HEK293 (cell line): ENCODE measurements at regions not wholly inside any gene's neighbourhood (a gene's known extent, or its start where the extent isn't known, plus 50 kb on each side); places are given as distances from the start of the nearest gene placed in this dataset.

Experiments
- CTCF ChIA-PET: fragments of 350-600 bp; formaldehyde crosslinking; extraction: SDS; loops from one replicate; lab custom pipeline; 2021; ENCODE audit warnings: antibody characterized with exemption; lab: Yijun Ruan, JAX
- POLR2A ChIA-PET: fragments of 300-600 bp; formaldehyde crosslinking; extraction: SDS; loops from one replicate; lab custom pipeline; 2020; ENCODE audit warnings: antibody characterized with exemption, inconsistent platforms; lab: Yijun Ruan, JAX
- H3K27ac ChIP-seq: fragments of 200-500 bp; sonication (Bioruptor generic); 2 replicates; pipeline ENCODE4 v1.5.1; 2014; ENCODE audit warnings: low read depth, low read length, control low read depth, inconsistent platforms; ENCODE audit errors: extremely low read depth
- H3K36me3 ChIP-seq, 2 experiments: fragments of 200-500 bp in 1 of 2; sonication (Bioruptor generic) in 1 of 2; 1 replicate in 1 of 2; 2 replicates in 1 of 2; pipeline ENCODE4 v1.5.1; 2014 to 2017; ENCODE audit warnings: inconsistent platforms in 2 of 2, low read length in 2 of 2; ENCODE audit not compliant: control insufficient read depth in 2 of 2, insufficient read depth in 1 of 2
- H3K4me1 ChIP-seq: fragments of 200-500 bp; sonication (Bioruptor generic); 2 replicates; pipeline ENCODE4 v1.5.1; 2014; ENCODE audit warnings: mild to moderate bottlenecking, low read length, inconsistent platforms; ENCODE audit not compliant: control insufficient read depth, insufficient read depth
- H3K4me3 ChIP-seq: 2 replicates; pipeline ENCODE4 v1.5.1; 2011; ENCODE audit warnings: low read depth, mild to moderate bottlenecking, control low read depth, low read length, moderate library complexity
- H3K9me3 ChIP-seq: fragments of 200-500 bp; sonication (Bioruptor generic); 2 replicates; pipeline ENCODE4 v1.5.1; 2014; ENCODE audit warnings: low read depth, low read length, inconsistent platforms; ENCODE audit not compliant: control insufficient read depth, insufficient read depth
- HOXA7 ChIP-seq: sonication (generic); formaldehyde crosslinking; IDR thresholded peaks from 2 replicates; pipeline ENCODE4 v1.8.1; 2022; ENCODE audit warnings: missing genetic modification reagents, borderline replicate concordance
- KLF1 ChIP-seq: fragments of 450-650 bp; formaldehyde crosslinking; IDR thresholded peaks from 2 replicates; pipeline ENCODE4 v1.5.1; 2016; ENCODE audit warnings: missing biosample characterization, missing genetic modification characterization
- SALL2 ChIP-seq: fragments of 450-650 bp; formaldehyde crosslinking; IDR thresholded peaks from 2 replicates; pipeline ENCODE4 v1.5.0; 2017; ENCODE audit warnings: missing biosample characterization, mild to moderate bottlenecking, missing genetic modification characterization, borderline replicate concordance
- SCRT2 ChIP-seq: fragments of 450-650 bp; formaldehyde crosslinking; IDR thresholded peaks from 2 replicates; pipeline ENCODE4 v1.5.1; 2016; ENCODE audit warnings: missing biosample characterization, missing genetic modification characterization
- YY2 ChIP-seq: fragments of 450-650 bp; formaldehyde crosslinking; IDR thresholded peaks from 2 replicates; pipeline ENCODE4 v1.5.1; 2016; ENCODE audit warnings: missing biosample characterization, missing genetic modification characterization
- ZBTB20 ChIP-seq: fragments of 450-650 bp; formaldehyde crosslinking; IDR thresholded peaks from 2 replicates; pipeline ENCODE4 v1.5.1; 2016; ENCODE audit warnings: missing biosample characterization, missing genetic modification characterization
- ZBTB26 ChIP-seq: fragments of 450-650 bp; formaldehyde crosslinking; optimal IDR thresholded peaks from 2 replicates; pipeline ENCODE3; 2016; ENCODE audit warnings: missing biosample characterization, mild to moderate bottlenecking, missing genetic modification characterization
- ZNF274 ChIP-seq, 2 experiments: fragments of 200-500 bp in 1 of 2; fragments of 450-650 bp in 1 of 2; sonication (Bioruptor generic) in 1 of 2; formaldehyde crosslinking in 1 of 2; IDR thresholded peaks; 2 replicates each; pipeline versions ENCODE4 v1.5.1 to v1.6.1; 2014 to 2016; ENCODE audit warnings: borderline replicate concordance in 1 of 2, inconsistent platforms in 1 of 2, low read length in 1 of 2, missing biosample characterization in 1 of 2, missing genetic modification characterization in 1 of 2
- ZNF311 ChIP-seq: fragments of 450-650 bp; formaldehyde crosslinking; IDR thresholded peaks from 2 replicates; pipeline ENCODE4 v1.5.1; 2017; ENCODE audit warnings: missing biosample characterization, missing genetic modification characterization, borderline replicate concordance
- ZNF404 ChIP-seq: fragments of 450-650 bp; formaldehyde crosslinking; IDR thresholded peaks from 2 replicates; pipeline ENCODE4 v1.5.1; 2017; ENCODE audit warnings: missing biosample characterization, missing genetic modification characterization
- ZNF488 ChIP-seq: fragments of 450-650 bp; formaldehyde crosslinking; IDR thresholded peaks from 2 replicates; pipeline ENCODE4 v1.5.1; 2016; ENCODE audit warnings: missing biosample characterization, missing genetic modification characterization
- ZNF530 ChIP-seq: fragments of 450-650 bp; formaldehyde crosslinking; IDR thresholded peaks from 2 replicates; pipeline ENCODE4 v1.5.1; 2016; ENCODE audit warnings: low read depth, missing biosample characterization, missing genetic modification characterization
- ZNF561 ChIP-seq: fragments of 450-650 bp; IDR thresholded peaks from 2 replicates; pipeline ENCODE4 v1.5.1; 2018; ENCODE audit warnings: missing biosample characterization, missing genetic modification characterization, borderline replicate concordance
- ZNF585B ChIP-seq: fragments of 450-650 bp; formaldehyde crosslinking; IDR thresholded peaks from 2 replicates; pipeline ENCODE4 v1.5.1; 2016; ENCODE audit warnings: missing biosample characterization, missing genetic modification characterization
- ZNF792 ChIP-seq: fragments of 450-650 bp; formaldehyde crosslinking; IDR thresholded peaks from 2 replicates; pipeline ENCODE4 v1.5.1; 2016; ENCODE audit warnings: missing biosample characterization, missing genetic modification characterization
- TF ChIP-seq, protein P1 (sequence below): fragments of 450-650 bp; formaldehyde crosslinking; IDR thresholded peaks from 2 replicates; pipeline ENCODE4 v1.5.1; 2016; ENCODE audit warnings: missing biosample characterization, missing genetic modification characterization
- TF ChIP-seq, protein P2 (sequence below): fragments of 450-650 bp; formaldehyde crosslinking; IDR thresholded peaks from 2 replicates; pipeline ENCODE4 v1.5.1; 2017; ENCODE audit warnings: missing biosample characterization, missing genetic modification characterization

DNA sequence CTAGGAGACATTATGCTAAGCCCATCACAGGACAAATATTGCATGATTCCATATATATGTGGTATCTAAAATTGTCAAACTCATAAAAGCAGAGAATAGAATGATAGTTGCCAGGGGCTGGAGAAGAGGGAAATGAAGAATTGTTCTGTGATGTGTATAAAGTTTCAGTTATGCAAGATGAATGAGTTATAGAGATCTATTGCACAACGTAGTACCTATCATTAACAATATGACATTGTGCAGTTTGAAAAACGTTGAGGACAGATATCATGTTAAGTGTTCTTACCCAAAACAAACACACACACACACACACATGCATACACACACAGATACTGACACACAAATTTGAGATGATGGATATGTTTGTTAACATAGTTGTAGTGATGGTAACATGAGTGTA is 871.6 kb upstream of the GOT2 start:
- CTCF ChIA-PET, result no interaction called here
- no peak for TF ChIP-seq ZNF792 (tag by site-specific recombination)
- TF ChIP-seq SALL2, result no peak
- TF ChIP-seq ZNF585B (tag by site-specific recombination), result no peak
- TF ChIP-seq ZNF404 (tag by site-specific recombination), result no peak
- TF ChIP-seq ZNF274 (IDR thresholded peaks at IDR 0.05; ENCODE audit: low read length), result no peak
- no peak for TF ChIP-seq ZNF274 (tag by site-specific recombination; IDR thresholded peaks at IDR 0.05; ENCODE audit: borderline replicate concordance)
- TF ChIP-seq HOXA7 (CRISPR knock-in tag), result no peak
- no peak for TF ChIP-seq KLF1 (tag by site-specific recombination)
- no peak for TF ChIP-seq SCRT2 (tag by site-specific recombination)
- TF ChIP-seq, protein P1, sequence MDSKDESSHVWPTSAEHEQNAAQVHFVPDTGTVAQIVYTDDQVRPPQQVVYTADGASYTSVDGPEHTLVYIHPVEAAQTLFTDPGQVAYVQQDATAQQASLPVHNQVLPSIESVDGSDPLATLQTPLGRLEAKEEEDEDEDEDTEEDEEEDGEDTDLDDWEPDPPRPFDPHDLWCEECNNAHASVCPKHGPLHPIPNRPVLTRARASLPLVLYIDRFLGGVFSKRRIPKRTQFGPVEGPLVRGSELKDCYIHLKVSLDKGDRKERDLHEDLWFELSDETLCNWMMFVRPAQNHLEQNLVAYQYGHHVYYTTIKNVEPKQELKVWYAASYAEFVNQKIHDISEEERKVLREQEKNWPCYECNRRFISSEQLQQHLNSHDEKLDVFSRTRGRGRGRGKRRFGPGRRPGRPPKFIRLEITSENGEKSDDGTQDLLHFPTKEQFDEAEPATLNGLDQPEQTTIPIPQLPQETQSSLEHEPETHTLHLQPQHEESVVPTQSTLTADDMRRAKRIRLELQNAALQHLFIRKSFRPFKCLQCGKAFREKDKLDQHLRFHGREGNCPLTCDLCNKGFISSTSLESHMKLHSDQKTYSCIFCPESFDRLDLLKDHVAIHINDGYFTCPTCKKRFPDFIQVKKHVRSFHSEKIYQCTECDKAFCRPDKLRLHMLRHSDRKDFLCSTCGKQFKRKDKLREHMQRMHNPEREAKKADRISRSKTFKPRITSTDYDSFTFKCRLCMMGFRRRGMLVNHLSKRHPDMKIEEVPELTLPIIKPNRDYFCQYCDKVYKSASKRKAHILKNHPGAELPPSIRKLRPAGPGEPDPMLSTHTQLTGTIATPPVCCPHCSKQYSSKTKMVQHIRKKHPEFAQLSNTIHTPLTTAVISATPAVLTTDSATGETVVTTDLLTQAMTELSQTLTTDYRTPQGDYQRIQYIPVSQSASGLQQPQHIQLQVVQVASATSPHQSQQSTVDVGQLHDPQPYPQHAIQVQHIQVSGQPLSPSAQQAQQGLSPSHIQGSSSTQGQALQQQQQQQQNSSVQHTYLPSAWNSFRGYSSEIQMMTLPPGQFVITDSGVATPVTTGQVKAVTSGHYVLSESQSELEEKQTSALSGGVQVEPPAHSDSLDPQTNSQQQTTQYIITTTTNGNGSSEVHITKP (tag by site-specific recombination), result no peak
- TF ChIP-seq YY2 (tag by site-specific recombination), result no peak
- no peak for TF ChIP-seq ZNF311
- TF ChIP-seq ZBTB26 (tag by site-specific recombination), result no peak
- no peak for TF ChIP-seq ZBTB20 (tag by site-specific recombination)
- TF ChIP-seq, protein P2, sequence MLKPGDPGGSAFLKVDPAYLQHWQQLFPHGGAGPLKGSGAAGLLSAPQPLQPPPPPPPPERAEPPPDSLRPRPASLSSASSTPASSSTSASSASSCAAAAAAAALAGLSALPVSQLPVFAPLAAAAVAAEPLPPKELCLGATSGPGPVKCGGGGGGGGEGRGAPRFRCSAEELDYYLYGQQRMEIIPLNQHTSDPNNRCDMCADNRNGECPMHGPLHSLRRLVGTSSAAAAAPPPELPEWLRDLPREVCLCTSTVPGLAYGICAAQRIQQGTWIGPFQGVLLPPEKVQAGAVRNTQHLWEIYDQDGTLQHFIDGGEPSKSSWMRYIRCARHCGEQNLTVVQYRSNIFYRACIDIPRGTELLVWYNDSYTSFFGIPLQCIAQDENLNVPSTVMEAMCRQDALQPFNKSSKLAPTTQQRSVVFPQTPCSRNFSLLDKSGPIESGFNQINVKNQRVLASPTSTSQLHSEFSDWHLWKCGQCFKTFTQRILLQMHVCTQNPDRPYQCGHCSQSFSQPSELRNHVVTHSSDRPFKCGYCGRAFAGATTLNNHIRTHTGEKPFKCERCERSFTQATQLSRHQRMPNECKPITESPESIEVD (tag by site-specific recombination), result no peak
- no peak for TF ChIP-seq ZNF530 (tag by site-specific recombination)

DNA sequence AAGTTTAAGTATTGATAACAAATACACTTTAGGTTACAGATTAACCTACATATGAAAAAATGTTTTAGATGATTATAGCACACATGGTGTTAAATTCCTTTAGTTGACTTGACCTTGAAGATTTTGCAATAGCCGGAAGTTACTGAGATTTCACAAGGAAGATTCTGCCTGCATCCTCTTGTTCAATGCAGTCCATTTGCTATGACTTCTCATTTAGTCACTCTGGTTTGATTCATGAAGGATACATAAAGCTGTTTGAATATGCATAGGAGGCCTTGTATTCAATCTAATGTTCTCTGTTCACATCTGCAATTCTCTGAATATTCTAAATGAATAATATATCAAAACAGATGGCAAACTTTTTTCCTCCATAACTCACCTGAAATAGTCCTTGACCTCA is 870.2 kb upstream of the GOT2 start:
- H3K36me3 ChIP-seq, result no peaks in the 10 kb centered on the region
- H3K27ac ChIP-seq, result no peak overlapping the region
- no peak for TF ChIP-seq ZNF561 (tag by site-specific recombination)
- TF ChIP-seq ZNF488 (tag by site-specific recombination), result no peak
- POLR2A ChIA-PET, result no interaction called here
- CTCF ChIA-PET, result no interaction called here
- no peaks in the 10 kb centered on the region for H3K4me1 ChIP-seq
- no peaks in the 10 kb centered on the region for H3K9me3 ChIP-seq
- H3K4me3 ChIP-seq, result no peak overlapping the region

More for the DNA sequence above, 871.6 kb upstream of the GOT2 start:
- Histone ChIP-seq H3K36me3 (no peaks in the 10 kb centered on the region), H3K9me3 (no peaks in the 10 kb centered on the region), H3K4me3 (no peak overlapping the region), H3K4me1 (no peaks in the 10 kb centered on the region), H3K27ac (no peak overlapping the region)
- POLR2A ChIA-PET, result no interaction called here
